ENCODE measurements at regions not wholly inside any gene's neighbourhood (a gene's known extent, or its start where the extent isn't known, plus 50 kb on each side); places are given as distances from the start of the nearest gene placed in this dataset.

GRCh38 chr14:66426451-66426850 lies 59.7 kb upstream of the CCDC196 start:
- H3K27ac ChIP-seq (ENCODE audit: low read length) = no peak overlapping the region
- H3K4me3 ChIP-seq (ENCODE audit: low read depth in 1 of 2, low read length in 2 of 2) = no peak overlapping the region
- H3K9ac ChIP-seq (ENCODE audit: low read depth, low read length) = no peak overlapping the region
- no peak overlapping the region for H3K4me2 ChIP-seq (ENCODE audit: insufficient read depth, low read length)
- no peaks in the 10 kb centered on the region for H3K27me3 ChIP-seq (ENCODE audit: insufficient read depth, low read length, poor library complexity)
- no peak overlapping the region for H2AFZ ChIP-seq (ENCODE audit: low read depth, low read length)
- TF ChIP-seq CTCF (IDR thresholded peaks at IDR 0.05; ENCODE audit: borderline replicate concordance, extremely low read depth, low read length, poor library complexity, severe bottlenecking) = no peak
- TF ChIP-seq EZH2 (IDR thresholded peaks at IDR 0.05; ENCODE audit: borderline replicate concordance, low read depth, low read length, severe bottlenecking) = no peak
- no peaks in the 10 kb centered on the region for H4K20me1 ChIP-seq (ENCODE audit: insufficient read depth, low read length)
- no peaks in the 10 kb centered on the region for H3K4me1 ChIP-seq (ENCODE audit: insufficient read depth, low read length)
- no peak for DNase-seq
- H3K36me3 ChIP-seq (ENCODE audit: insufficient read depth, low read length) = no peaks in the 10 kb centered on the region
- no peaks in the 10 kb centered on the region for H3K9me3 ChIP-seq (ENCODE audit: insufficient read depth, low read length, severe bottlenecking)
- no peak for ATAC-seq (ENCODE audit: insufficient read depth, low read depth)
- H3K79me2 ChIP-seq (ENCODE audit: insufficient read depth, low read length) = no peaks in the 10 kb centered on the region

- TF ChIP-seq CTCF (IDR thresholded peaks at IDR 0.05; ENCODE audit: borderline replicate concordance, extremely low read depth, low read length, poor library complexity, severe bottlenecking) (no peak), EZH2 (IDR thresholded peaks at IDR 0.05; ENCODE audit: borderline replicate concordance, low read depth, low read length, severe bottlenecking) (no peak)
- no peak overlapping the region for H3K4me3 ChIP-seq (ENCODE audit: low read depth in 1 of 2, low read length in 2 of 2)
- H3K4me1 ChIP-seq (ENCODE audit: insufficient read depth, low read length) = no peaks in the 10 kb centered on the region
- peaks cover 4% of the 10 kb centered on the region for H3K9me3 ChIP-seq (ENCODE audit: insufficient read depth, low read length, severe bottlenecking)
- no peak overlapping the region for H3K27ac ChIP-seq (ENCODE audit: low read length)
- DNase-seq (no peak), ATAC-seq (ENCODE audit: insufficient read depth, low read depth) (no peak)
- no peaks in the 10 kb centered on the region for H3K79me2 ChIP-seq (ENCODE audit: insufficient read depth, low read length)
- H3K4me2 ChIP-seq (ENCODE audit: insufficient read depth, low read length) = no peak overlapping the region
- no peaks in the 10 kb centered on the region for H3K27me3 ChIP-seq (ENCODE audit: insufficient read depth, low read length, poor library complexity)
- no peak overlapping the region for H2AFZ ChIP-seq (ENCODE audit: low read depth, low read length)
- H4K20me1 ChIP-seq (ENCODE audit: insufficient read depth, low read length) = no peaks in the 10 kb centered on the region
- H3K9ac ChIP-seq (ENCODE audit: low read depth, low read length) = no peak overlapping the region
- H3K36me3 ChIP-seq (ENCODE audit: insufficient read depth, low read length) = no peaks in the 10 kb centered on the region
These were observed 53.8 kb upstream of the CCDC196 start for GRCh38 chr14:66432334-66432733.

GRCh38 chr14:66434464-66434863 lies 51.7 kb upstream of the CCDC196 start:
- DNase-seq (no peak), ATAC-seq (ENCODE audit: insufficient read depth, low read depth) (no peak)
- no peaks in the 10 kb centered on the region for H3K4me1 ChIP-seq (ENCODE audit: insufficient read depth, low read length)
- TF ChIP-seq EZH2 (IDR thresholded peaks at IDR 0.05; ENCODE audit: borderline replicate concordance, low read depth, low read length, severe bottlenecking) (no peak), CTCF (IDR thresholded peaks at IDR 0.05; ENCODE audit: borderline replicate concordance, extremely low read depth, low read length, poor library complexity, severe bottlenecking) (no peak)
- H3K4me3 ChIP-seq (ENCODE audit: low read depth in 1 of 2, low read length in 2 of 2) = no peak overlapping the region
- H4K20me1 ChIP-seq (ENCODE audit: insufficient read depth, low read length) = no peaks in the 10 kb centered on the region
- peaks cover 20% of the 10 kb centered on the region for H3K9me3 ChIP-seq (ENCODE audit: insufficient read depth, low read length, severe bottlenecking)
- H3K27ac ChIP-seq (ENCODE audit: low read length) = no peak overlapping the region
- H3K27me3 ChIP-seq (ENCODE audit: insufficient read depth, low read length, poor library complexity) = no peaks in the 10 kb centered on the region
- no peaks in the 10 kb centered on the region for H3K36me3 ChIP-seq (ENCODE audit: insufficient read depth, low read length)
- H3K79me2 ChIP-seq (ENCODE audit: insufficient read depth, low read length) = no peaks in the 10 kb centered on the region
- H3K4me2 ChIP-seq (ENCODE audit: insufficient read depth, low read length) = no peak overlapping the region
- H2AFZ ChIP-seq (ENCODE audit: low read depth, low read length) = no peak overlapping the region
- H3K9ac ChIP-seq (ENCODE audit: low read depth, low read length) = no peak overlapping the region

GRCh38 chr14:66435683-66436082 lies 50.5 kb upstream of the CCDC196 start:
- ATAC-seq (ENCODE audit: insufficient read depth, low read depth) = no peak

More at GRCh38 chr14:66435683-66436082, 50.5 kb upstream of the CCDC196 start:
- Histone ChIP-seq H4K20me1 (ENCODE audit: insufficient read depth, low read length) (no peaks in the 10 kb centered on the region), H3K4me3 (ENCODE audit: low read depth in 1 of 2, low read length in 2 of 2) (no peak overlapping the region), H2AFZ (ENCODE audit: low read depth, low read length) (no peak overlapping the region), H3K4me1 (ENCODE audit: insufficient read depth, low read length) (no peaks in the 10 kb centered on the region), H3K9ac (ENCODE audit: low read depth, low read length) (no peak overlapping the region), H3K4me2 (ENCODE audit: insufficient read depth, low read length) (no peak overlapping the region), H3K36me3 (ENCODE audit: insufficient read depth, low read length) (no peaks in the 10 kb centered on the region), H3K27ac (ENCODE audit: low read length) (no peak overlapping the region), H3K9me3 (ENCODE audit: insufficient read depth, low read length, severe bottlenecking) (peaks cover 25% of the 10 kb centered on the region), H3K79me2 (ENCODE audit: insufficient read depth, low read length) (no peaks in the 10 kb centered on the region), H3K27me3 (ENCODE audit: insufficient read depth, low read length, poor library complexity) (no peaks in the 10 kb centered on the region)
- DNase-seq = no peak
- TF ChIP-seq EZH2 (IDR thresholded peaks at IDR 0.05; ENCODE audit: borderline replicate concordance, low read depth, low read length, severe bottlenecking) (no peak), CTCF (IDR thresholded peaks at IDR 0.05; ENCODE audit: borderline replicate concordance, extremely low read depth, low read length, poor library complexity, severe bottlenecking) (no peak)
